HepG2 (cell line): ENCODE measurements at regions not wholly inside any gene's neighbourhood (a gene's known extent, or its start where the extent isn't known, plus 50 kb on each side); places are given as distances from the start of the nearest gene placed in this dataset.

Experiments
- ATAC-seq: fragments of 200-7000 bp; cut with Tn5 transposase; 3 replicates; pipeline ENCODE4 v1.9.1; 2020; ENCODE audit warnings: mild to moderate bottlenecking, moderate library complexity
- BruUV-seq: library from RNA; stranded (reverse); fragments of 400-500 nt; replicated peaks from 2 replicates; lab custom pipeline; 2021; lab: Mats Ljungman, UMichigan
- CTCF ChIA-PET: fragments of 300-600 bp; formaldehyde crosslinking; extraction: SDS; loops from one replicate; lab custom pipeline; 2021; ENCODE audit warnings: low total read pairs, inconsistent platforms, low intra/inter-chr PET ratio; lab: Yijun Ruan, JAX
- POLR2A ChIA-PET: fragments of 350-600 bp; sonication (Branson Sonifier 250); formaldehyde crosslinking; loops from one replicate; lab custom pipeline; 2020; ENCODE audit warnings: antibody characterized with exemption, inconsistent platforms; lab: Yijun Ruan, JAX
- DNase-seq: peaks from one replicate; pipeline ENCODE4 v3.0.0-alpha.2; 2015; ENCODE audit warnings: low spot score
- FAIRE-seq: peaks from 3 replicates; lab custom pipeline; 2011; peaks lifted over from hg19 to GRCh38; lab: Jason Lieb, UNC
- H2AFZ ChIP-seq: one replicate; pipeline ENCODE4 v1.6.1; 2011; ENCODE audit warnings: low read length, inconsistent platforms
- H3K27ac ChIP-seq: fragments of 300-600 bp; 3 replicates; pipeline ENCODE4 v1.8.0; 2011; ENCODE audit warnings: mixed run types, mild to moderate bottlenecking, mixed read lengths, low read length, inconsistent platforms; ENCODE audit not compliant: insufficient read depth; ENCODE audit errors: extremely low read length
- H3K27me3 ChIP-seq, 2 experiments: fragments of 200-600 bp in 1 of 2; 2 replicates in 1 of 2; 3 replicates in 1 of 2; pipeline versions ENCODE4 v1.6.0 to v1.8.0; 2011; ENCODE audit warnings: low read length in 2 of 2, mild to moderate bottlenecking in 2 of 2, moderate library complexity in 2 of 2, inconsistent platforms in 1 of 2; ENCODE audit not compliant: insufficient read depth in 2 of 2, control insufficient read depth in 1 of 2
- H3K36me3 ChIP-seq, 2 experiments: fragments of 200-600 bp in 1 of 2; replicated peaks in 1 of 2; 2 replicates in 1 of 2; 3 replicates in 1 of 2; pipeline versions ENCODE4 v1.5.1 to v1.8.0; 2011; ENCODE audit warnings: low read length in 2 of 2, inconsistent platforms in 1 of 2; ENCODE audit not compliant: insufficient read depth in 2 of 2, control insufficient read depth in 1 of 2
- H3K4me1 ChIP-seq: 2 replicates; pipeline ENCODE4 v1.5.1; 2012; ENCODE audit warnings: low read length, inconsistent platforms; ENCODE audit not compliant: insufficient read depth
- H3K4me2 ChIP-seq: 2 replicates; pipeline ENCODE4 v1.6.0; 2011; ENCODE audit warnings: low read depth, low read length, inconsistent platforms
- H3K4me3 ChIP-seq, 3 experiments: fragments of 200-600 bp in 1 of 3; sonication (generic), shearing (Covaris generic) in 1 of 3; replicated peaks in 1 of 3; 2 replicates each; pipeline ENCODE4 v1.5.1; 2011 to 2016; ENCODE audit warnings: low read length in 3 of 3, inconsistent platforms in 2 of 3, low read depth in 2 of 3, mild to moderate bottlenecking in 2 of 3, control low read depth in 1 of 3, mixed read lengths in 1 of 3; ENCODE audit not compliant: insufficient read depth in 1 of 3
- H3K79me2 ChIP-seq: one replicate; pipeline ENCODE4 v1.6.1; 2011; ENCODE audit warnings: low read length, inconsistent platforms; ENCODE audit not compliant: insufficient read depth
- H3K9ac ChIP-seq: 2 replicates; pipeline ENCODE4 v1.6.0; 2011; ENCODE audit warnings: mild to moderate bottlenecking, low read depth, low read length, inconsistent platforms; ENCODE audit not compliant: insufficient read depth
- H3K9me3 ChIP-seq: 2 replicates; pipeline ENCODE4 v1.5.1; 2012; ENCODE audit warnings: mild to moderate bottlenecking, low read length
- H4K20me1 ChIP-seq: 2 replicates; pipeline ENCODE4 v1.6.0; 2011; ENCODE audit warnings: inconsistent platforms, mild to moderate bottlenecking, low read length, moderate library complexity; ENCODE audit not compliant: insufficient read depth
- FOXA3 ChIP-seq: IDR thresholded peaks from 2 replicates; pipeline ENCODE4 v1.6.1; 2016; ENCODE audit warnings: missing genetic modification reagents, missing compliant biosample characterization
- JUN ChIP-seq: sonication (generic); formaldehyde crosslinking; IDR thresholded peaks from 2 replicates; pipeline ENCODE4 v1.4.0; 2020; ENCODE audit warnings: mild to moderate bottlenecking, missing genetic modification reagents
- JUNB ChIP-seq: sonication (generic); formaldehyde crosslinking; IDR thresholded peaks from 2 replicates; pipeline ENCODE4 v1.8.0; 2022; ENCODE audit warnings: missing genetic modification reagents, mild to moderate bottlenecking, borderline replicate concordance
- MED8 ChIP-seq: sonication (generic); formaldehyde crosslinking; IDR thresholded peaks from 2 replicates; pipeline ENCODE4 v1.8.1; 2023; ENCODE audit warnings: mild to moderate bottlenecking, missing genetic modification reagents; ENCODE audit not compliant: insufficient replicate concordance
- MTF1 ChIP-seq: sonication (generic); formaldehyde crosslinking; IDR thresholded peaks from 2 replicates; pipeline ENCODE4 v1.5.0; 2020; ENCODE audit warnings: missing genetic modification reagents
- NFIB ChIP-seq: sonication (generic); formaldehyde crosslinking; IDR thresholded peaks from 2 replicates; pipeline ENCODE4 v1.9.0; 2021; ENCODE audit warnings: missing genetic modification reagents, mild to moderate bottlenecking, borderline replicate concordance
- SNRNP70 ChIP-seq: fragments of 200-400 bp; formaldehyde crosslinking; IDR thresholded peaks from 2 replicates; pipeline ENCODE4 v1.6.1; 2017; ENCODE audit warnings: mild to moderate bottlenecking, low read depth, low read length, moderate library complexity
- ZNF567 ChIP-seq: sonication (generic); formaldehyde crosslinking; IDR thresholded peaks from 2 replicates; pipeline ENCODE4 v1.8.1; 2023; ENCODE audit warnings: mild to moderate bottlenecking, missing genetic modification reagents, borderline replicate concordance
- ZNF879 ChIP-seq: sonication (generic); formaldehyde crosslinking; IDR thresholded peaks from 2 replicates; pipeline ENCODE4 v1.8.1; 2023; ENCODE audit warnings: missing genetic modification reagents
- WGBS: methylation state at CpG from one replicate; pipeline ENCODE4 v1.1.6; 2017; ENCODE audit warnings: low lambda C conversion rate; 5-methylcytosine and 5-hydroxymethylcytosine counted together
- in situ Hi-C: cut with HindIII; loops from 2 replicates; pipeline ENCODE4 v1.10.0; 2017; ENCODE audit warnings: low pct_unique_long_range_greater_than_20kb; ENCODE audit not compliant: extremely low pct_ligation_motif_present
- intact Hi-C: fragments of 100-400 bp; cut with micrococcal nuclease; formaldehyde crosslinking; loops from one replicate; pipeline ENCODE4 v1.10.0; 2022; ENCODE audit not compliant: unreplicated experiment
- TF ChIP-seq, protein P1 (sequence below): IDR thresholded peaks from 2 replicates; pipeline ENCODE4 v1.6.1; 2012; ENCODE audit warnings: low read length, improper control_type of control experiment
- TF ChIP-seq, protein P2 (sequence below), 2 experiments: IDR thresholded peaks; 2 replicates each; pipeline ENCODE4 v1.6.1; 2011 to 2012; ENCODE audit warnings: low read length in 2 of 2, borderline replicate concordance in 1 of 2, low read depth in 1 of 2, mild to moderate bottlenecking in 1 of 2, moderate library complexity in 1 of 2
- TF ChIP-seq, protein P3 (sequence below): sonication (generic); formaldehyde crosslinking; IDR thresholded peaks from 2 replicates; pipeline ENCODE4 v1.5.0; 2020; ENCODE audit warnings: mild to moderate bottlenecking, missing genetic modification reagents, moderate library complexity
- TF ChIP-seq, protein P4 (sequence below): IDR thresholded peaks from 2 replicates; pipeline ENCODE4 v1.6.1; 2012; ENCODE audit warnings: low read depth, low read length, improper control_type of control experiment

DNA sequence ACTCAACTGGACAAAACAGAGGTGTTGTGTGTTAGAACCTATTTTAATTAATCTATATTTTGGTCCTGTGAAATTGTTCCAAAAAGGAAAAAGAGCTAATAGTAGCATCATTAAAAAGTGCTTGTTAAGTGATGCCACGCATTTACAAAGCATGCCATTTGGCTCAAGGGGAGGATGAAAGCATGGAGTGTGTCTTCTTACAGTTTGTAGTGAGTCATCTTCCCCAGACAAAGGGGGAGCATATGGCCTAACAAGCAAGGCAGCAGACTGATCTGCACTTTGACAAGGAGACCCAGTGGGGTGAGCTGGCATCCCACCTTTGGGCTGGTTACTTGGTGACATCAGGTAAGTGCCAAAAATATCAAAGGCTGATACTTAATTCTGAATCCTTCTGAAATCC is 297.0 kb downstream of the FGF9 start (continued):
- TF ChIP-seq, protein P1, sequence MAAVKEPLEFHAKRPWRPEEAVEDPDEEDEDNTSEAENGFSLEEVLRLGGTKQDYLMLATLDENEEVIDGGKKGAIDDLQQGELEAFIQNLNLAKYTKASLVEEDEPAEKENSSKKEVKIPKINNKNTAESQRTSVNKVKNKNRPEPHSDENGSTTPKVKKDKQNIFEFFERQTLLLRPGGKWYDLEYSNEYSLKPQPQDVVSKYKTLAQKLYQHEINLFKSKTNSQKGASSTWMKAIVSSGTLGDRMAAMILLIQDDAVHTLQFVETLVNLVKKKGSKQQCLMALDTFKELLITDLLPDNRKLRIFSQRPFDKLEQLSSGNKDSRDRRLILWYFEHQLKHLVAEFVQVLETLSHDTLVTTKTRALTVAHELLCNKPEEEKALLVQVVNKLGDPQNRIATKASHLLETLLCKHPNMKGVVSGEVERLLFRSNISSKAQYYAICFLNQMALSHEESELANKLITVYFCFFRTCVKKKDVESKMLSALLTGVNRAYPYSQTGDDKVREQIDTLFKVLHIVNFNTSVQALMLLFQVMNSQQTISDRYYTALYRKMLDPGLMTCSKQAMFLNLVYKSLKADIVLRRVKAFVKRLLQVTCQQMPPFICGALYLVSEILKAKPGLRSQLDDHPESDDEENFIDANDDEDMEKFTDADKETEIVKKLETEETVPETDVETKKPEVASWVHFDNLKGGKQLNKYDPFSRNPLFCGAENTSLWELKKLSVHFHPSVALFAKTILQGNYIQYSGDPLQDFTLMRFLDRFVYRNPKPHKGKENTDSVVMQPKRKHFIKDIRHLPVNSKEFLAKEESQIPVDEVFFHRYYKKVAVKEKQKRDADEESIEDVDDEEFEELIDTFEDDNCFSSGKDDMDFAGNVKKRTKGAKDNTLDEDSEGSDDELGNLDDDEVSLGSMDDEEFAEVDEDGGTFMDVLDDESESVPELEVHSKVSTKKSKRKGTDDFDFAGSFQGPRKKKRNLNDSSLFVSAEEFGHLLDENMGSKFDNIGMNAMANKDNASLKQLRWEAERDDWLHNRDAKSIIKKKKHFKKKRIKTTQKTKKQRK, result no peak
- TF ChIP-seq JUN (CRISPR knock-in tag), result no peak
- TF ChIP-seq FOXA3, result no peak
- no peak for TF ChIP-seq MED8
- TF ChIP-seq, protein P2, sequence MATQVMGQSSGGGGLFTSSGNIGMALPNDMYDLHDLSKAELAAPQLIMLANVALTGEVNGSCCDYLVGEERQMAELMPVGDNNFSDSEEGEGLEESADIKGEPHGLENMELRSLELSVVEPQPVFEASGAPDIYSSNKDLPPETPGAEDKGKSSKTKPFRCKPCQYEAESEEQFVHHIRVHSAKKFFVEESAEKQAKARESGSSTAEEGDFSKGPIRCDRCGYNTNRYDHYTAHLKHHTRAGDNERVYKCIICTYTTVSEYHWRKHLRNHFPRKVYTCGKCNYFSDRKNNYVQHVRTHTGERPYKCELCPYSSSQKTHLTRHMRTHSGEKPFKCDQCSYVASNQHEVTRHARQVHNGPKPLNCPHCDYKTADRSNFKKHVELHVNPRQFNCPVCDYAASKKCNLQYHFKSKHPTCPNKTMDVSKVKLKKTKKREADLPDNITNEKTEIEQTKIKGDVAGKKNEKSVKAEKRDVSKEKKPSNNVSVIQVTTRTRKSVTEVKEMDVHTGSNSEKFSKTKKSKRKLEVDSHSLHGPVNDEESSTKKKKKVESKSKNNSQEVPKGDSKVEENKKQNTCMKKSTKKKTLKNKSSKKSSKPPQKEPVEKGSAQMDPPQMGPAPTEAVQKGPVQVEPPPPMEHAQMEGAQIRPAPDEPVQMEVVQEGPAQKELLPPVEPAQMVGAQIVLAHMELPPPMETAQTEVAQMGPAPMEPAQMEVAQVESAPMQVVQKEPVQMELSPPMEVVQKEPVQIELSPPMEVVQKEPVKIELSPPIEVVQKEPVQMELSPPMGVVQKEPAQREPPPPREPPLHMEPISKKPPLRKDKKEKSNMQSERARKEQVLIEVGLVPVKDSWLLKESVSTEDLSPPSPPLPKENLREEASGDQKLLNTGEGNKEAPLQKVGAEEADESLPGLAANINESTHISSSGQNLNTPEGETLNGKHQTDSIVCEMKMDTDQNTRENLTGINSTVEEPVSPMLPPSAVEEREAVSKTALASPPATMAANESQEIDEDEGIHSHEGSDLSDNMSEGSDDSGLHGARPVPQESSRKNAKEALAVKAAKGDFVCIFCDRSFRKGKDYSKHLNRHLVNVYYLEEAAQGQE (IDR thresholded peaks at IDR 0.05; ENCODE audit: borderline replicate concordance in 1 of 2, low read depth in 1 of 2, low read length in 2 of 2), result no peak

DNA sequence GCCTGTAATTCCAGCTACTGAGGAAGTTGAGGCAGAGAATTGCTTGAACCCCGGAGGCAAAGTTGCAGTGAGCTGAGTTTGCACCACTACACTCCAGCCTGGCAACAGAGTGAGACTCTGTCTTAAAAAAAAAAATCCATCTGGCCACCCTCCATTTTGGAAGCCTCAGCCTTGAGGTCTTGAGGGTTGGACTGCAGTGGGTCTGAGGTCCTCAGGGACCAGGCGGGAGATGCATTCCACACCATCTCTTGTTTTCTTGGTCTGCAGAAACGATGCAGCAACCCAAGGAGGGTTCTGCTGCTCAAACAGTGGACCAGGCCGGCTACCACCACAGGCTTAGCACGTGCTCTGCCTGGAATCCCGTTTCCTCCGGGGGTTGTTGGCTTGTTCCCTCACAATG is 299.3 kb downstream of the FGF9 start:
- in situ Hi-C loops, result no loop called here
- no peak overlapping the region for H3K27ac ChIP-seq
- no peaks in the 10 kb centered on the region for H3K9me3 ChIP-seq
- ATAC-seq (no peak), DNase-seq (no peak), FAIRE-seq (no peak)
- no peak overlapping the region for H2AFZ ChIP-seq
- no peaks in the 10 kb centered on the region for H3K79me2 ChIP-seq
- H4K20me1 ChIP-seq, result no peaks in the 10 kb centered on the region
- no peak overlapping the region for H3K9ac ChIP-seq
- no peaks in the 10 kb centered on the region for H3K36me3 ChIP-seq
- POLR2A ChIA-PET, result no interaction called here
- 0% methylated on average over 3 of the region's 7 CpGs for WGBS
- no peak overlapping the region for H3K4me2 ChIP-seq
- intact Hi-C loops, result no loop called here
- TF ChIP-seq, protein P3, sequence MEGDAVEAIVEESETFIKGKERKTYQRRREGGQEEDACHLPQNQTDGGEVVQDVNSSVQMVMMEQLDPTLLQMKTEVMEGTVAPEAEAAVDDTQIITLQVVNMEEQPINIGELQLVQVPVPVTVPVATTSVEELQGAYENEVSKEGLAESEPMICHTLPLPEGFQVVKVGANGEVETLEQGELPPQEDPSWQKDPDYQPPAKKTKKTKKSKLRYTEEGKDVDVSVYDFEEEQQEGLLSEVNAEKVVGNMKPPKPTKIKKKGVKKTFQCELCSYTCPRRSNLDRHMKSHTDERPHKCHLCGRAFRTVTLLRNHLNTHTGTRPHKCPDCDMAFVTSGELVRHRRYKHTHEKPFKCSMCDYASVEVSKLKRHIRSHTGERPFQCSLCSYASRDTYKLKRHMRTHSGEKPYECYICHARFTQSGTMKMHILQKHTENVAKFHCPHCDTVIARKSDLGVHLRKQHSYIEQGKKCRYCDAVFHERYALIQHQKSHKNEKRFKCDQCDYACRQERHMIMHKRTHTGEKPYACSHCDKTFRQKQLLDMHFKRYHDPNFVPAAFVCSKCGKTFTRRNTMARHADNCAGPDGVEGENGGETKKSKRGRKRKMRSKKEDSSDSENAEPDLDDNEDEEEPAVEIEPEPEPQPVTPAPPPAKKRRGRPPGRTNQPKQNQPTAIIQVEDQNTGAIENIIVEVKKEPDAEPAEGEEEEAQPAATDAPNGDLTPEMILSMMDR (CRISPR knock-in tag), result no peak
- no peak for TF ChIP-seq MTF1
- no peak for TF ChIP-seq NFIB (CRISPR knock-in tag)
- no peak for TF ChIP-seq ZNF879 (CRISPR knock-in tag)
- TF ChIP-seq, protein P4, sequence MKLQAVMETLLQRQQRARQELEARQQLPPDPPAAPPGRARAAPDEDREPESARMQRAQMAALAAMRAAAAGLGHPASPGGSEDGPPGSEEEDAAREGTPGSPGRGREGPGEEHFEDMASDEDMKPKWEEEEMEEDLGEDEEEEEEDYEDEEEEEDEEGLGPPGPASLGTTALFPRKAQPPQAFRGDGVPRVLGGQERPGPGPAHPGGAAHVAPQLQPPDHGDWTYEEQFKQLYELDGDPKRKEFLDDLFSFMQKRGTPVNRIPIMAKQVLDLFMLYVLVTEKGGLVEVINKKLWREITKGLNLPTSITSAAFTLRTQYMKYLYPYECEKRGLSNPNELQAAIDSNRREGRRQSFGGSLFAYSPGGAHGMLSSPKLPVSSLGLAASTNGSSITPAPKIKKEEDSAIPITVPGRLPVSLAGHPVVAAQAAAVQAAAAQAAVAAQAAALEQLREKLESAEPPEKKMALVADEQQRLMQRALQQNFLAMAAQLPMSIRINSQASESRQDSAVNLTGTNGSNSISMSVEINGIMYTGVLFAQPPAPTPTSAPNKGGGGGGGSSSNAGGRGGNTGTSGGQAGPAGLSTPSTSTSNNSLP, result no peak
- no peak for TF ChIP-seq SNRNP70
- TF ChIP-seq ZNF567, result no peak
- TF ChIP-seq JUNB (CRISPR knock-in tag), result no peak
- H3K4me3 ChIP-seq, result no peak overlapping the region
- BruUV-seq, result no TSS peak
- CTCF ChIA-PET, result no interaction called here
- H3K27me3 ChIP-seq, result no peaks in the 10 kb centered on the region
- H3K4me1 ChIP-seq, result peaks cover 9% of the 10 kb centered on the region
